ENCODE measurements at regions not wholly inside any gene's neighbourhood (a gene's known extent, or its start where the extent isn't known, plus 50 kb on each side); places are given as distances from the start of the nearest gene placed in this dataset.

- DNase-seq (ENCODE audit: low spot score) (no peak), ATAC-seq (no peak)
- peaks cover 11% of the 10 kb centered on the region for H3K4me1 Mint-ChIP-seq
- CTCF ChIA-PET = no interaction called here
- POLR2A ChIA-PET = no interaction called here
- H3K4me3 Mint-ChIP-seq = no peak overlapping the region
- no peaks in the 10 kb centered on the region for H3K27me3 Mint-ChIP-seq (ENCODE audit: low read depth)
- H3K9me3 Mint-ChIP-seq = peaks cover 22% of the 10 kb centered on the region
- no peak overlapping the region for H3K27ac Mint-ChIP-seq
- peaks cover 9% of the 10 kb centered on the region for H3K36me3 Mint-ChIP-seq
- TF ChIP-seq EMX1 (CRISPR knock-in tag; IDR thresholded peaks at IDR 0.05) (no peak), JUN (CRISPR knock-in tag; IDR thresholded peaks at IDR 0.05) (no peak), RELA (CRISPR knock-in tag; IDR thresholded peaks at IDR 0.05; ENCODE audit: borderline replicate concordance) (no peak), IRF1 (CRISPR knock-in tag; IDR thresholded peaks at IDR 0.05) (no peak), NFYB (CRISPR knock-in tag; conservative IDR thresholded peaks at IDR 0.05; ENCODE audit: low read depth) (no peak), ZNF416 (CRISPR knock-in tag; IDR thresholded peaks at IDR 0.05) (no peak), MAX (CRISPR knock-in tag; IDR thresholded peaks at IDR 0.05) (no peak)
Observed at GRCh38 chr2:176865336-176865735, 347.3 kb upstream of the HNRNPA3 start.

- peak overlapping the region; percentile 91 for H3K27ac Mint-ChIP-seq
- ChIA-PET CTCF (interaction anchor here (2.1 kb wide), 1 partner anchor 276 kb away, joined by 5 read pairs; no protein-coding TSS in a partner anchor), POLR2A (no interaction called here)
- H3K4me3 Mint-ChIP-seq = no peak overlapping the region
- no peak for DNase-seq (ENCODE audit: low spot score)
- peaks cover 25% of the 10 kb centered on the region for H3K4me1 Mint-ChIP-seq
- no peaks in the 10 kb centered on the region; the same call in 1 of the 2 replicates for H3K27me3 Mint-ChIP-seq (ENCODE audit: low read depth)
- H3K9me3 Mint-ChIP-seq = peaks cover 56% of the 10 kb centered on the region
- TF ChIP-seq GRHL2 (CRISPR knock-in tag; IDR thresholded peaks at IDR 0.05; ENCODE audit: insufficient replicate concordance, severe bottlenecking) (no peak), ZBTB21 (CRISPR knock-in tag; IDR thresholded peaks at IDR 0.05; ENCODE audit: borderline replicate concordance) (no peak), E2F4 (CRISPR knock-in tag; IDR thresholded peaks at IDR 0.05; ENCODE audit: borderline replicate concordance, low read depth) (no peak), TEAD1 (CRISPR knock-in tag; IDR thresholded peaks at IDR 0.05) (peak; percentile 91)
- ATAC-seq = peak; percentile 94
- peaks cover 41% of the 10 kb centered on the region for H3K36me3 Mint-ChIP-seq
Observed at GRCh38 chr2:176872406-176872805, 340.2 kb upstream of the HNRNPA3 start.

GRCh38 chr2:176873403-176873802, 339.2 kb upstream of the HNRNPA3 start:
- ATAC-seq = peak; percentile 49; the same call in 1 of the 2 replicates
- ChIA-PET POLR2A (no interaction called here), CTCF (interaction anchor here (2.1 kb wide), 1 partner anchor 275 kb away, joined by 5 read pairs; no protein-coding TSS in a partner anchor)
- Mint-ChIP-seq H3K9me3 (peaks cover 49% of the 10 kb centered on the region), H3K36me3 (peaks cover 39% of the 10 kb centered on the region), H3K4me1 (peaks cover 18% of the 10 kb centered on the region), H3K27ac (peak overlapping the region; percentile 75; the same call in 1 of the 2 replicates), H3K27me3 (ENCODE audit: low read depth) (no peaks in the 10 kb centered on the region; the same call in 1 of the 2 replicates), H3K4me3 (no peak overlapping the region)
- DNase-seq (ENCODE audit: low spot score) = no peak
- TF ChIP-seq ZNF423 (CRISPR knock-in tag; IDR thresholded peaks at IDR 0.05) = no peak
- no peak for TF ChIP-seq SMAD3 (CRISPR knock-in tag; IDR thresholded peaks at IDR 0.05; ENCODE audit: borderline replicate concordance)

- H3K27me3 Mint-ChIP-seq (ENCODE audit: low read depth) = no peaks in the 10 kb centered on the region; the same call in 1 of the 2 replicates
- DNase-seq (ENCODE audit: low spot score) (no peak), ATAC-seq (no peak)
- H3K4me1 Mint-ChIP-seq = peaks cover 18% of the 10 kb centered on the region
- ChIA-PET CTCF (no interaction called here), POLR2A (no interaction called here)
- H3K9me3 Mint-ChIP-seq = peaks cover 26% of the 10 kb centered on the region
- H3K4me3 Mint-ChIP-seq = no peak overlapping the region
- TF ChIP-seq HMGXB4 (CRISPR knock-in tag; IDR thresholded peaks at IDR 0.05) = no peak
- no peak for TF ChIP-seq CBFB (CRISPR knock-in tag; IDR thresholded peaks at IDR 0.05; ENCODE audit: low read depth)
- TF ChIP-seq HMGA2 (CRISPR knock-in tag; IDR thresholded peaks at IDR 0.05) = no peak
- no peak for TF ChIP-seq CREM (CRISPR knock-in tag; IDR thresholded peaks at IDR 0.05)
- TF ChIP-seq TEAD4 (CRISPR knock-in tag; IDR thresholded peaks at IDR 0.05) = no peak
- H3K36me3 Mint-ChIP-seq = peaks cover 19% of the 10 kb centered on the region
- no peak overlapping the region for H3K27ac Mint-ChIP-seq
Observed at GRCh38 chr2:176876493-176877103, 336.0 kb upstream of the HNRNPA3 start.

All from WTC11 (cell line).